DMS 273 treated with DMSO at 0.1 percent for 48 hours (cell line): ENCODE measurements at regions not wholly inside any gene's neighbourhood (a gene's known extent, or its start where the extent isn't known, plus 50 kb on each side); places are given as distances from the start of the nearest gene placed in this dataset.

Experiments used
- DNase-seq: peaks from one replicate; lab custom pipeline; 2025; lab: John Stamatoyannopoulos, UW

GRCh38 chr11:91756829-91757480 lies 467.7 kb upstream of the FAT3 start:
- DNase-seq = no peak

GRCh38 chr11:91755951-91756707 lies 468.5 kb upstream of the FAT3 start:
- DNase-seq = no peak

GRCh38 chr11:91755526-91755925 lies 469.1 kb upstream of the FAT3 start:
- no peak for DNase-seq

- DNase-seq = no peak
Measured at GRCh38 chr11:91749251-91749650, 475.4 kb upstream of the FAT3 start.

GRCh38 chr11:91742155-91742554 lies 482.5 kb upstream of the FAT3 start:
- no peak for DNase-seq

GRCh38 chr11:91731051-91731450 lies 493.6 kb upstream of the FAT3 start:
- DNase-seq = no peak

GRCh38 chr11:91730620-91731019 lies 494.0 kb upstream of the FAT3 start:
- no peak for DNase-seq

- no peak for DNase-seq
Measured at GRCh38 chr11:91730057-91730456, 494.6 kb upstream of the FAT3 start.

GRCh38 chr11:91717169-91717568 lies 507.4 kb upstream of the FAT3 start:
- DNase-seq = no peak

GRCh38 chr11:91707652-91708482 lies 516.8 kb upstream of the FAT3 start:
- no peak for DNase-seq

- no peak for DNase-seq
Measured at GRCh38 chr11:91703042-91703441, 521.6 kb upstream of the FAT3 start.

GRCh38 chr11:91700854-91701253 lies 523.8 kb upstream of the FAT3 start:
- DNase-seq = no peak

- no peak for DNase-seq
Measured at GRCh38 chr11:91698845-91699244, 525.8 kb upstream of the FAT3 start.

GRCh38 chr11:91694331-91694730 lies 530.3 kb upstream of the FAT3 start:
- DNase-seq = no peak

- DNase-seq = no peak
Measured at GRCh38 chr11:91691872-91692271, 532.7 kb upstream of the FAT3 start.

GRCh38 chr11:91688672-91689071 lies 535.9 kb upstream of the FAT3 start:
- no peak for DNase-seq

GRCh38 chr11:91686700-91687099 lies 537.9 kb upstream of the FAT3 start:
- no peak for DNase-seq

GRCh38 chr11:91686281-91686680 lies 538.3 kb upstream of the FAT3 start:
- DNase-seq = no peak

GRCh38 chr11:91673705-91674104 lies 550.9 kb upstream of the FAT3 start:
- DNase-seq = no peak

GRCh38 chr11:91664521-91664920 lies 560.1 kb upstream of the FAT3 start:
- no peak for DNase-seq

GRCh38 chr11:91660036-91660435 lies 564.6 kb upstream of the FAT3 start:
- no peak for DNase-seq

- no peak for DNase-seq
Measured at GRCh38 chr11:91654686-91655085, 569.9 kb upstream of the FAT3 start.
